ENCODE measurements at regions not wholly inside any gene's neighbourhood (a gene's known extent, or its start where the extent isn't known, plus 50 kb on each side); places are given as distances from the start of the nearest gene placed in this dataset.

GRCh38 chr5:124644138-124644537 is 102.3 kb downstream of the ZNF608 start (continued):
- no peak for TF ChIP-seq THAP12 (CRISPR knock-in tag; IDR thresholded peaks at IDR 0.05)
- TF ChIP-seq JUNB (CRISPR knock-in tag; conservative IDR thresholded peaks at IDR 0.05) = no peak
- TF ChIP-seq STAG1 (CRISPR knock-in tag; IDR thresholded peaks at IDR 0.05; ENCODE audit: borderline replicate concordance) = no peak
- TF ChIP-seq ZNF586 (CRISPR knock-in tag; conservative IDR thresholded peaks at IDR 0.05) = no peak
- TF ChIP-seq MTA1 (IDR thresholded peaks at IDR 0.05; ENCODE audit: borderline replicate concordance) = no peak
- TF ChIP-seq ELF2 (CRISPR knock-in tag; IDR thresholded peaks at IDR 0.05) = no peak
- TF ChIP-seq NCOR1 (IDR thresholded peaks at IDR 0.05) = 0 out of 2 replicates have a peak, but pooled peaks have one; percentile 37
- TF ChIP-seq SLC30A9 (CRISPR knock-in tag; IDR thresholded peaks at IDR 0.05) = no peak
- TF ChIP-seq ZNF583 (CRISPR knock-in tag; IDR thresholded peaks at IDR 0.05) = no peak
- no peak for TF ChIP-seq ZNF384 (IDR thresholded peaks at IDR 0.05; ENCODE audit: low read depth, low read length)
- TF ChIP-seq CBFA2T3 (IDR thresholded peaks at IDR 0.05) = peak; percentile 83
- TF ChIP-seq ATF3 (IDR thresholded peaks at IDR 0.05) = peak; percentile 73
- TF ChIP-seq ATF3 (CRISPR knock-in tag; conservative IDR thresholded peaks at IDR 0.05) = no peak
- TF ChIP-seq CTCF (IDR thresholded peaks at IDR 0.05 in 2 of 3, conservative IDR thresholded peaks at IDR 0.05 in 1 of 3; ENCODE audit: insufficient read depth in 2 of 3, low read depth in 1 of 3, low read length in 3 of 3) = no peak
- TF ChIP-seq CBX8 (IDR thresholded peaks at IDR 0.05; ENCODE audit: borderline replicate concordance, extremely low read depth, low read depth, low read length, poor library complexity, severe bottlenecking) = no peak
- TF ChIP-seq ETV1 (tag; conservative IDR thresholded peaks at IDR 0.05; ENCODE audit: low read depth) = no peak
- no peak for TF ChIP-seq ZNF79 (CRISPR knock-in tag; IDR thresholded peaks at IDR 0.05; ENCODE audit: low read depth)
- TF ChIP-seq MEF2D (tag; conservative IDR thresholded peaks at IDR 0.05; ENCODE audit: low read depth) = no peak
- no peak for TF ChIP-seq PHTF2 (CRISPR knock-in tag; IDR thresholded peaks at IDR 0.05)
- TF ChIP-seq HLTF (IDR thresholded peaks at IDR 0.05) = no peak
- TF ChIP-seq SIN3A (IDR thresholded peaks at IDR 0.05; ENCODE audit: borderline replicate concordance in 2 of 2, control insufficient read depth in 1 of 2, low read depth in 2 of 2, low read length in 2 of 2) = no peak
- TF ChIP-seq SRSF9 (IDR thresholded peaks at IDR 0.05; ENCODE audit: borderline replicate concordance, low read depth, low read length) = no peak
- no peak for TF ChIP-seq KAT2B (IDR thresholded peaks at IDR 0.05; ENCODE audit: low read depth, low read length)
- no peak for TF ChIP-seq FOXJ3 (CRISPR knock-in tag; IDR thresholded peaks at IDR 0.05)
- TF ChIP-seq TAL1 (IDR thresholded peaks at IDR 0.05) = peak; percentile 56; the same call in 1 of the 2 replicates
- no peak for TF ChIP-seq NFE2L1 (tag; IDR thresholded peaks at IDR 0.05; ENCODE audit: borderline replicate concordance, low read depth)
- TF ChIP-seq ZNF140 (CRISPR knock-in tag; IDR thresholded peaks at IDR 0.05) = no peak
- TF ChIP-seq NRF1 (conservative IDR thresholded peaks at IDR 0.05 in 1 of 2, IDR thresholded peaks at IDR 0.05 in 1 of 2) = no peak

Data from K562 (cell line).